NCI-H1048 (cell line): ENCODE measurements at regions not wholly inside any gene's neighbourhood (a gene's known extent, or its start where the extent isn't known, plus 50 kb on each side); places are given as distances from the start of the nearest gene placed in this dataset.
"Not testable (repeated sequence)": the region's sequence is repeated elsewhere in the genome, so short reads cannot be mapped to it uniquely, and the experiment has no call there.

Source experiments
- DNase-seq: peaks from one replicate; lab custom pipeline; 2025; lab: John Stamatoyannopoulos, UW

DNA sequence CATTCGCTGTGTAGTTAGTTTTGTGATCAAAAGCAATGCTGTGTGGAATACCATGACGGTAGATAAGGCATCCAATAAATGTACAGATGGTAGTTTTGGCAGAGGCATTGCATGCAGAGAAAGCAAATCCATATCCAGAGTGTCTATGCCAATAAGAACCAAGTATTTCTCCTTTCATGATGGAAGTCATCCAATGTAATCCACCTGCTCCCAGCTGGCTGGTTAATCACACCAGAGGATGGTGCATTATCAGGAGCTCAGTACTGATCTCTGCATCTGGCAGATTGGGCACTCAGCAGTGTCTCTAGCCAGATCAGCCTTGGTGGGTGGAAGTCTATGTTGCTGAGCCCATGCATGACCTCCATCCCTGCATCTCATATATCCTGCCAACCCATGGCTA, 677.7 kb upstream of the NECTIN3 start:
- DNase-seq = no peak

DNA sequence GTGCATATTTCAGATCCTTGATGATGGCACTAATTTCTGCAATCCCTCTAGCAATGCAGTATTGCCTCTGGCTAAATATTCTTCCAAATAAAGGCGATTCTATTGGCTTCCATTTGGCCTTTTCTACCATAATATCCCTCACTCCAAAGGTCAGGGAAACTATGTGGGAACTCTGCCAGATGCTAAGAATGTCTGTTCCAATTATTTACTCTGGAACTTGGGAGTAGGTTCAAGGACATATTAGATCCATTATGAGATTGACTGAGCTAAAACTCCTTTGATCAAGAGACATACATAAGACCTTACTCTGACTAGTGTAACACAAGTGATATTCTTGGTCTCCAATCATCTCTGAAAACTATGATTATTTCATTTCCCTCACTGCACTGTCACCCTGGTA, 674.5 kb upstream of the NECTIN3 start:
- DNase-seq = no peak

DNA sequence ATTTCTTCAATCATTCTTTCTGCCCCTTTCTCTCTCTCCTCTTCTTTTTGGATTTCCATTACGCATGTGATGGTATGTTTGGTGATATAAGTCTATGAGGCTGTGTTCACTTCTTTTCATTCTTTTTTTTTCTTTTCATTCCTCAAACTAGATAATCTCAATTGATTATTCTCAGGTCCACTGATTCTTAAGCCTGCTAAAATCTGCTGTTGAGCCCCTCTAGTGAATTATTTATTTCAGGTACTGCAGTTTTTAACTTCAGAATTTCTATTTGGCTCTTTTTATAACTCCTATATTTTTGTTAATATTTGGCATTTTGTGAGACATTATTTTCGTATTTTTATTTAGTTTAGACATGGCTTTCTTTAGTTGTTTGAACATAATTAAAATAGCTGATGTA, 671.3 kb upstream of the NECTIN3 start:
- no peak for DNase-seq

DNA sequence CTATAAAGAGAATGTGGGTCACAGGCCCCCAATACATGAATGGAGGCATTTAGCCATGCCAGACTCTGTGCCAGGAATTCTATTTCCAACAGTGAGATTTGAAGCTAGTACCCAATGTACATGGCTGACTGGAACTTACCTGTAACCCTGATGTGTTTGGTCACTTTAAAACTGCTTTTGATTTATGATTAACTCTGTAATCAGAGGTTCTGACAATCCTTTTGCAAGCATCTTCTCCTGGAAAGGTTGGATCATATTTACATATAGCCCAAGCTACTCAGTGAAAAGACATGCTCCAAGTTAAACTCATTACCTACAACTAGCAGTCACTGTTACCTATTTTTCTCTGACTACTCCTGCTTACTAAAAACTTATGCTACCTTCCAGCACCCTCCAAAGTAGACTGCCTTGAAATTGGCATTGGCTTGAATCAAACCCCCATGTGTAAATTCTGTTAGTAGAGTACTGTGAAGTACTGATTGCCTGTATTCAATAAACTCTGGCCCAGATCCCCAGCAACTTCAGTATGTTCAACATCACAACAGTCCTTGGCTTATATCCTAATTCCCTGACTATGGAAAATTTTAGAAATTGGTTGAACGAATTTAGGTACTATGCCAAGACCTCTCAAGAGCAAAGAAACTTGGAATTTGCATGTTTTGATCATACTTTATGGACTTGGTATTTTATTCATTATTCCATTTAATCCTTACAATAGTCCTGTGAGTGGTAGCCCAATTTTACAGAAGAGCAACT, 665.6 kb upstream of the NECTIN3 start:
- DNase-seq = no peak

DNA sequence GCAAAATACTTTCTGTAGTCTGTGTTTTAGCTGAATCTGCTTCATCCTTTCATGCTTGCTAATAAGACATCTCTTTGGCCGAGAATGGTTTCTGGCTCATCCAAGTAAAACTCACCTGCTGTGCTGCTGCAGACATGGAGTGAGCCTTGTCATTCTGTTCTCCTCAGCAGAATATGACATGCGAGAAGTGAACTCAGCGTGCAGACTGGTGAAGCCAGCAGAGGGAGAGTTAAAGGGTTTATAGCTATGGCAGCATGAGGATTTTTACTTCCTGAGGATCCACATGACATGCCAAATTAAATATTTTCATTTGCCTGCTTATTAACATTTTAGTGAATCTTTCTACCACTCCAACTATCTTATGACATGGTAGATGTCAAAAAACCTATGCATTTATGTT, 658.4 kb upstream of the NECTIN3 start:
- DNase-seq = no peak

DNA sequence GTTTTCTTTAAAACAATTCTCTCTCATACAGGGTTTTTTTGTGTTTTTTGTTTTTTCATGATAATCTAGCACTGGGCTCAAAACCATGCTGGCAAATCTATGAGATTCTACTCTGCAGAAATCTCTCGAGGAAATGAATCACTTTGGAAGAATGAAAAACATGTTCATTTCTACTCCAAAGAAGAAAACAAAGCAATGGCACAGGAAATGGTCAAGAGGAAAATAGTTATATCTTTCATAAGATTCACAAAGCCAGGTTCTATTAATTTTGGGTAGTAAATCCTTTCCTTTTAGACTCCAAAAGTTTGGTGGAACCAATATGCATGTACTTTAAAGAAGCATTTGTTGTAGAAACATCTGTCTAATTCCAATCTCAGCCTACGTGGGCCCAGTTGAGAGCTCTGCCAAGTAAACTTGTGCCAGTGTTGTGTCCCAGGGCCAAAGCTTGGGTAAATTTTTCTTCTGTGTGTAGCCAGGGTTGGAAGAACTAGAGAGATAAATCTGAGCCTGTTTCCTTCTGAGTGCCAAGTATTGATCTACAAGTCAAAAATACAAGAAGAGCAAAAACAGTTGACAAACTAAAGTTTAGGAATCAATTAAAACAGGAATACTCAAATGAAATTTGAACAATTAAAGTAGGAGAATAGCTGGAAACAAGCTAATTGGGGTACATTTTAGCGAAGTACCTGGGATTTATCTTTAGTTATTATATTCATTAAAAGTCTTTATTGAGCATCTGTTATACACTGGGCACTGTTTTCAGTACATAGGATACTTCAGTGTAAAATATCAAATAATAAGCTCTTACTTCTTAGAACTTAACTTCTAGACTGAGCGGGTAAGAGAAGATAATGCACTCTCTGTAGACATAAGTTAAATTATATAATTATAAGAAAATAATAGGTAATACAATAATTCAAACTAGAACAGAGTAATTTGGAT, 657.5 kb upstream of the NECTIN3 start:
- DNase-seq = no peak

DNA sequence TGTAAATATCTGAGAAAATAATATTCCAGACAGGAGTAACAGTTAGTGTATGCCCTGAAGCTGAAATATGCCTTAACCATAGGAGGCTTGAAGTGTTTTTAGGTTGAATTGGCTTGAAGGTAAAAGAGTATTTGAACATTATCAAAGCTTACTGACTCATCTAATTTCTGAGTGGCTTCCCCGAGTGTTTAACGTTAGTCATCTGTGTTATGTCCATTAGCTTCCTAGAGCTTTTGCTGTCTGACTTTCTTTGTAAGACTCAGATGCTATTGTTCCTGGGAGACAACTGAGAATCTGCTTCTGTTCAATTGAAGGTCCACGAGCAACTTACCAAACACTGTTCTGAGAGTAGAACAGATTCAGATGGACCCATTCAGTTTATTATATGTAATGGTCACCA, 656.8 kb upstream of the NECTIN3 start:
- no peak for DNase-seq

DNA sequence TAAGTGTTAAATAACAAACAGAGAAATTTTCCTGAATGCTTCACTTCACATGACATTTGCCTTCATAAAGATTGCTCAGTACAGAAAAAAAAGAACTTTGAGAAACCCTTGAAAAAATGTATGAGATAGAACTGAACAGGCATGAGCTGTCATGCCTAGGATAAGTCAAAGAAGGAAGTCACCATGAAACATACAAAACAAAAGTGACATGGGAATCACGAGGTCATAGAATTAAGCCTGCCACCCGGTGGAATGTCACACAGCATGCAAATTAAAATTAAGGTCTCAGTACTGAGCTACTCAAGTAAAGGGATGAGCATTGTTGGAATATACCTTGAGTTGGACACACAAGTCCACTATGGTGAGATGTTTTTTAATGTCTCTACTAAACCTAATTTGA, 652.5 kb upstream of the NECTIN3 start:
- DNase-seq = no peak

DNA sequence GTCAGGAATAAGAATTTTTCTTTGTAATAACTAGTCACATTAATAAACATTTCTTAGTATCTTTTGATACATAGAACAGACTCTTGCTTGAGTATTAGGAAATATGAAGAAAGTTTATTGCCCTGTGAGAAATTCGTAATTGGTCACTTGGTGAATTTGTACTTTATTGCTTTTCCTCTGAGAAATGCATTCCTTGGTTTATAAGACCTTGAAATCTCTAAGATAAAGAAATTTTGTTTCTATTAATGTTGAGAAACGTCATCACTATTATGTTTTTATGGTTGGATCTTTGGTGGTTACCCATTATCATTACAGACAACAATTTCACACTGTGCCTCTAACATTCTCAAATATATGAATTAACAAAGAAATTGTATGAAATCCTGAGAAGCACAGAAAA, 652.0 kb upstream of the NECTIN3 start:
- no peak for DNase-seq

DNA sequence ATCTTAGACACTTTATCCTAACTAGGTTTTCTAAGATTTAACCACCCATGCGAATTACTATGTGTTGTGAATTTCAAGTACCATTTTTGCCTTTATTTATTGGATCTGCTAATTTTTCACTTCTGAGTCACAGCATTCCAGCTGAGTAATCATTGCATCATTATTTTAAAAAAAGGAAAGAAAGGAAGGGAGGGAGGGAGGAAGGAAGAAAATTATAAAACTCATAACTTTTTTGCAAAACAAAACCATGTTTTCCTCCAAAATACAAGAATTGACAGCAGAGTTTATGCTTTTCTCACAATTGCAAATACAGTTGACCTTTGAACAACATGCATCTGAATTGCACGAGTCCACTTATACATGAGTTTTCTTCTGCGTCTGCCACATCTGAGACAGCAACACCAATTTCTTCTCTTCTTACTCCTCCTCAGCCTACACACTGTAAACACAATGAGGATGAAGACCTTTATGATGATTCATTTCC, 651.4 kb upstream of the NECTIN3 start:
- no peak for DNase-seq

DNA sequence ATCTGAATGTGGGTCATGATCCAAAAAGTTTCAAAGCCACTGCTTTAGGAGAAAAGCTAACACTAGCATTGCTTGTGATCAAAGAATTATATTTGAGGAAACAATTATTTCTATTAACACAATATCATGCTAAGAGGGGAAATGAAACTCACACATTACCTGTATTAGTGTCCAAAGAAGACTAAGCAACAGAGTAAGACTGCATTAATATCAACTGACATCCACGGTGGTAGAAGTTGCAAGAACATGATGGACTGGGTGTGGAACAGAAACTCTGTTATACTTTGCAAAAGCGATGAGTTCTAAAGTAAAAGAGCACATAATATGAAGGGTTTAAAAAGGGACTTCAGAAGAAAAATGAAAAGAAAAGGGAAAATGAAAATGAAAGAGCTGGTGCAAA, 648.3 kb upstream of the NECTIN3 start:
- no peak for DNase-seq

DNA sequence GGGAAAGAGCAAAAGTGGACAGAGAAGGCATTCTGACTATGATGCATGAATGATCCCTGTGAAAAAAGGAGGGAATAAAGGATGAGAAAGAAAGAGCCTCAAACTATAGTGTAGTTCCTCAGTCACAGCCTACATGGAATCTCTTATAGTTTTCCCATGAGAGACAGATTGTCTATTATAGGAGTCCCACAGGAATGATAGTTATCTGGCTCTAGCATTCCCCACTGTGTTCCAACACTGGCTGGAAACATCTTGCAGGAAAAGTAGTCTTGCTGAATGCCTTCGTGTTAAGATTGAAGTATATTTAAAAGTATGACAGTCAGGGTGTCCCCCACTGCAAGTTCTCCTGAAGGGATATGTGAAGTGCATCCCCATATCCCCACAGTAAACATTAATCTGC, 641.5 kb upstream of the NECTIN3 start:
- DNase-seq = no peak

DNA sequence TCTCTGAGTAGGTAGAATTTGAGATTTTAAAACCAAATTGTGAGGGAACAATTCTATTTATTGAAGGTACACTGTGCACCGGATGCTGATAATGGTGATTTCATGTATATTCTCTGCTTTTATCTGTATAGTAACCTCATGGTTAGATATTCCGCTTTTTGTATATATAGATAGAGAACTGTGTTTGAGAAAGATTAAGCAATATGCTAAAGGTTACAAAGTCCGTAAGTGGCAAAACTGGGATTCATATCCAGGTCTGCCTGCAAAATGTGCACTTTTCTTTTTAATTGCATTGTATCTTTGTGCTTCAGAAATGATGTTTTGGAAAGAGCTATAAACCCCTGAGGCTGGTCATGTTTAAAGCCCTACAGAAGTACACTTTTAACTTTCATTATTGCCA, 635.4 kb upstream of the NECTIN3 start:
- DNase-seq = no peak

DNA sequence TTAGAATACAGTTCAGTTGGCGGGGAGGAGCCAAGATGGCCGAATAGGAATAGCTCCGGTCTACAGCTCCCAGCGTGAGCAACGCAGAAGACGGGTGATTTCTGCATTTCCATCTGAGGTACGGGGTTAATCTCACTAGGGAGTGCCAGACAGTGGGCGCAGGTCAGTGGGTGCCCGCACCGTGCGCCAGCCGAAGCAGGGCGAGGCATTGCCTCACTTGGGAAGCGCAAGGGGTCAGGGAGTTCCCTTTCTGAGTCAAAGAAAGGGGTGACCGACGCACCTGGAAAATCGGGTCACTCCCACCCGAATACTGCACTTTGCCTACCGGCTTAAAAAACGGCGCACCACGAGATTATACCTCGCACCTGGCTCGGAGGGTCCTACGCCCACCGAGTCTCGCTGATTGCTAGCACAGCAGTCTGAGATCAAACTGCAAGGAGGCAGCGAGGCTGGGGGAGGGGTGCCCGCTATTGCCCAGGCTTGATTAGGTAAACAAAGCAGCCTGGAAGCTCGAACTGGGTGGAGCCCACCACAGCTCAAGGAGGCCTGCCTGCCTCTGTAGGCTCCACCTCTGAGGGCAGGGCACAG, 631.5 kb upstream of the NECTIN3 start:
- not testable (repeated sequence) for DNase-seq

DNA sequence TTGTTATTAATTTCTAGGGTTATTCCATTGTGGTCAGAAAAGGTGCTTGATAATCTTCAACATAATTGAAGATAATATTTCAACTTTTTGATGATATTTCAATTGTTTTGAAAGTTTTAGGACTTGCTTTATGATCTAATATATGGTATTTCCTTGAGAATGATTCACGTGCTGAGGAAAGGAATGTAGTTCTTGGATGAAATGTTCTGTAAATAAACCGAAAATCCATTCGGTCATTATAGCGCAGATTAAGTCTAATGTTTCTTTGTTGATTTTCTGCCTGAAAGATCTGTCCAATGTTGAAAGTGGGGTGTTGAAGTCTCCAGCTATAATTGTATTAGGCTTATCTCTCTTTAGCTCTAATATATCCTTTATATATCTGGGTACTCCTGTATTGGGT, 617.5 kb upstream of the NECTIN3 start:
- no peak for DNase-seq

DNA sequence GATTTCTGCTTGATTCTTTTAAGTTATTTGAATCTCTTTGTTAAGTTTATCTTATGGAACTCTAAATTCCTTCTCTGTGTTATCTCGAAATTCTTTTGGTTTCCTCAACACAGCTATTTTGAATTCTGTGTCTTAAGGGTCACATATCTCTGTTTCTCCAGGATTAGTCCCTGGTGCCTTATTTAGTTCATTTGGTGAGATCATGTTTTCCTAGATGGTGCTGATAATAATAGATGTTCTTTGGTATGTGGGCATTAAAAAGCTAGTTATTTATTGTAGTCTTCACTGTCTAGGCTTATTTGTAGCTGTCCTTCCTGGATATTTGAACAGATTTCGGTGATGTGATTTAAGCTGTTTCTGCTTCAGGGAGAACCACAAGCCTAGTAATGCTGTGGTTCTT, 615.6 kb upstream of the NECTIN3 start:
- DNase-seq = no peak

DNA sequence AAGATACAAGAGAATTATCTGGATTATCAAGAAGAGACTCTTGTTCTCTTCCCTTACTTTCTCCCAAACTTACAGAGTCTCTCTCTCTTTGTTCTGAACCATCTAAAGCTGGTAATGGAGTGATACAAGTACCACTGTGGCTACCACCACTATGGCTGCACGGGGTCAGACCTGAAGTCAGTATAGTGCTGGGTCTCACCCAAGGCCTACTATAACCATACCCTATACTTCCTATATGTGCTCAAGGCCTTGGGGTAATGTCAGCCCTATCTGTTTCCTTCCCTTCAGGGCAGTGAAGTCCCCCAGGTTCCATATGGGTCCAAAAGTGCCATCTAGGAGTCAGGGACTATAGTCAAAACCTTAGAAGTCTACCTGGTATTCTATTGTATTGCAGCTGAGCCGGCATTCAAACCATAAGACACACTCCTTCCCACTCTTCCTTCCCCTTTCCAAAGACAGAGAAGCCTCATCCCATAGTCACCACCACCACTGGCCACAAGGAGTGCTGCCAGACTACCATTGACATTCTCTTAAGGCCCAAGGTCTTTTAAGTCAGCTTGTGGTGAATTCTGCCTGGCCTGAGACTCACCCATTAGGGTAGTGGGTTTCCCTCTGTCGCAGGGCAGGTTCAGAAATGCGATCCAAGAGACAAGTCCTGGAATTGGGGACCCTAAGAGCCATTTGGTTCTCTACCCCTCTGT, 615.0 kb upstream of the NECTIN3 start:
- no peak for DNase-seq

DNA sequence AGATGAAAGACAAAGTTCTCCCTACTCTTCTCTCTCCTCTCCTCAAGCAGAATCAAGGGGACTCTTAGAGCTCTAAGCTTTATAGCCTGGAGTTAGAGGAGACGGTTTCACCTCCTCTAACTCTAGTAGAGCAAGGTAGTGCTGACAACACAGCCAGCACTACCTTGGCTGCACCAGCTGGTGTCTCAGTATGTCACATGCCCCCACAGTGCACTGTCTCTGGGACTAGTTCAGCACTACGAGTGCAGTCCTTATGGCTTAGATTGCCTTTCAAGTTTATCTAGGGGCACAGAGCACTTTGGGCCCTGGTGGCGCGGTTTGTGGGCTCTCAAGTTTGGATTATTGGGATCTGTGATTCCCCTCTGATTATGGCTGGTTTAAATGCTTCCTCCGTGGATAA, 614.1 kb upstream of the NECTIN3 start:
- no peak for DNase-seq

DNA sequence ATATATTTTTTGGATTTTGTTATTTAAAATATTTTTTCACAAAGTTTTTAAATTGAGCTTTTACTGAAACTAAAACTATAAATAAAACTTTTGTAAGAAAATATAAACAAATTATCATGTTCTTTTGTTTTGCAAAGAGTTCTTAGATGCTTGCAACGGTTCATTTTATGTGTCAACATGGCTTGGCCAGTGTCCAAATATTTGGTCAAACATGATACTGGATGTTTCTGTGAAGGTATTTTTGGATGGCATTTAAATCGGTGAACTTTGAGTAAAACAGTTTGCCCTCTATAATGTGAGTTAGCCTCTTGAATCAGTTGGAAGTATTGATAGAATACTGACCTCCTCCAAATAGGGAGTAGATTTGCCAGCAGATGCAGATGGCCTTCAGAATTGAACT, 612.6 kb upstream of the NECTIN3 start:
- no peak for DNase-seq

DNA sequence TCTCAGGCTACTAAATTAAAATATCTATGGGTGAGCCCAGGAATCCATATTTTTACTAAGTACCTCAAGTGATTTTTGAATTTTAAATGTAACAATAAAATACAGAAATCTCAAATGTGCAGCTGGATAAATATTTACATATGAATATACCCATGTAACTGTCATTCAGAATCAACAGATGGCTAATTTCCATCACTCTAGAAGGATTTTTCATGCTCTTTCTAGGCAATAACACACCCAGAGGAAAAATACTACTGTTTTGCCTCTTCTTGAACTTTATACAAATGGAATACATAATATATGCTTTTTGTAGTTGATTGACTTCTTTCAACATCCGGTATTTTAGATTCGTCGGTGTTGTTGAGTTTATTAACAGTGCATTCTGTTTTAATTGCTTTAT, 601.3 kb upstream of the NECTIN3 start:
- DNase-seq = no peak

DNA sequence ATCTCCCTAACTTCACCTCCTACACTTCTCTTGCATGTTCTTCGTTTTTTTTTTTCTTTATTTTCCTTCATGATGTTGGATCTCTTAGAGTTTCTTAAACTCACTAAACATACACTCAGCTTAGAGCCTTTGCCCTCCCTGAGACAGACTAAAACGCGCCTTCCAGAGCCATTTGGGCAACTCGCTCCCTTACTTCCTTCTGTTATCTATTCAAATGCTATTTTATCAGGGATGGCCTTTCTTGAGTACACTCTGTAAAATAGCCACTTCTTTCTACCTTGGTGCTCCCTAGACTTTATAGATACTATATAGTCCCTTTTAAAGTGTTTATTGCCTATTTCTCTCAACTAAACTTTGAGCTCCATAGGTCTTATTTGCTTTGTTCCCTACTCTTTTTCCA, 598.2 kb upstream of the NECTIN3 start:
- no peak for DNase-seq

DNA sequence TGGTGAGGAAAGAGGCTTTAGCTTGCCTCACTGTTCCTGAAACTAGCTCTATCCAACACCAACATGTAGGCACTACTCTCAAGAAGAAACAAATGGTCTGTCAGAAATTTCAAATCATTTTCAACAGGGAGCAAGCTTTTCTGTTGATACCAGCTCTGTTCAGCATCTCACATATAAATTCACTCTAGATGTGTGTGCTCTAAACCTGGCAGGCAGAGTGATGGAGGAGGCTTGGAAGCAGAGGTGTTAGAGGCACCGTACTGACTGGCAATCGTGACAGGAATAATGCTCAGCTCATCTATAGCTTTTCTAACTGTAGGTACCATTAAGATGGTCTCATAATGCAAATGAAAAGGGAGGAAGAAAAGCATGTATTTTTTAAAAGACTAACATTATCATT, 597.2 kb upstream of the NECTIN3 start:
- no peak for DNase-seq
